ENCODE measurements at regions not wholly inside any gene's neighbourhood (a gene's known extent, or its start where the extent isn't known, plus 50 kb on each side); places are given as distances from the start of the nearest gene placed in this dataset.

DNA sequence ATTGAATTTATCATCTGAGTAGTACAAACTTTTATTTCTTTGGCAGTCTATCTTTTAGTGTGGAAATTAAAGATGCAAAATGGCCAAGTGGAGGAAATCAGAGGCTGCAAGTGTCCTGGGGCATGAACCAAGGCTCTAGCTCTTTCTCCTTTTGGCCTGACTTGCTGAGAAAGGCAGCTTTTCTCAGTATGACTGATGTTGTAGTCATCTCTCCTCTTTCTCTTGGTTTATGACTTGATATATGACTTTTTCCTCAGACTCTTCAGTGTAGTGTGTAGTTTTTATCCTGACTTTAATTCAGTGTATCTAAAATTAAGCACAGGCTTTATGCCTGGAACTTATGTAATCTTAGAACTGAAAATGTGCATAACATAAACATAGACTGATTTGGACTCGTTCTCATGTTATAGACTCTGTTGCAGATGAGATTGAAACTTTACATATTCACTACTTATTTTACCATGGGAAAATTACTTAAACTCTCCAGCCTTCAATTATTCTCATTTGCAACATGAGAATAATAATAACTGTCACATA lies 65.7 kb downstream of the SLITRK5 start:
- Histone ChIP-seq H3K36me3 (no peaks in the 10 kb centered on the region), H3K4me3 (no peak overlapping the region), H3K27me3 (replicated peaks; ENCODE audit: insufficient read depth) (no peaks in the 10 kb centered on the region), H3K4me1 (replicated peaks) (no peaks in the 10 kb centered on the region), H3K9me3 (no peaks in the 10 kb centered on the region), H3K27ac (no peak overlapping the region)
- intact Hi-C loops (cut with DNase I): no loop called here
- WGBS: 48% methylated on average over 1 of the region's 1 CpG
- TF ChIP-seq POLR2AphosphoS5 (IDR thresholded peaks at IDR 0.05) (no peak), POLR2A (IDR thresholded peaks at IDR 0.05) (no peak)
- TF ChIP-seq, protein P1, sequence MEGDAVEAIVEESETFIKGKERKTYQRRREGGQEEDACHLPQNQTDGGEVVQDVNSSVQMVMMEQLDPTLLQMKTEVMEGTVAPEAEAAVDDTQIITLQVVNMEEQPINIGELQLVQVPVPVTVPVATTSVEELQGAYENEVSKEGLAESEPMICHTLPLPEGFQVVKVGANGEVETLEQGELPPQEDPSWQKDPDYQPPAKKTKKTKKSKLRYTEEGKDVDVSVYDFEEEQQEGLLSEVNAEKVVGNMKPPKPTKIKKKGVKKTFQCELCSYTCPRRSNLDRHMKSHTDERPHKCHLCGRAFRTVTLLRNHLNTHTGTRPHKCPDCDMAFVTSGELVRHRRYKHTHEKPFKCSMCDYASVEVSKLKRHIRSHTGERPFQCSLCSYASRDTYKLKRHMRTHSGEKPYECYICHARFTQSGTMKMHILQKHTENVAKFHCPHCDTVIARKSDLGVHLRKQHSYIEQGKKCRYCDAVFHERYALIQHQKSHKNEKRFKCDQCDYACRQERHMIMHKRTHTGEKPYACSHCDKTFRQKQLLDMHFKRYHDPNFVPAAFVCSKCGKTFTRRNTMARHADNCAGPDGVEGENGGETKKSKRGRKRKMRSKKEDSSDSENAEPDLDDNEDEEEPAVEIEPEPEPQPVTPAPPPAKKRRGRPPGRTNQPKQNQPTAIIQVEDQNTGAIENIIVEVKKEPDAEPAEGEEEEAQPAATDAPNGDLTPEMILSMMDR (IDR thresholded peaks at IDR 0.05): no peak
- no peak for DNase-seq (ENCODE audit: low spot score)

DNA sequence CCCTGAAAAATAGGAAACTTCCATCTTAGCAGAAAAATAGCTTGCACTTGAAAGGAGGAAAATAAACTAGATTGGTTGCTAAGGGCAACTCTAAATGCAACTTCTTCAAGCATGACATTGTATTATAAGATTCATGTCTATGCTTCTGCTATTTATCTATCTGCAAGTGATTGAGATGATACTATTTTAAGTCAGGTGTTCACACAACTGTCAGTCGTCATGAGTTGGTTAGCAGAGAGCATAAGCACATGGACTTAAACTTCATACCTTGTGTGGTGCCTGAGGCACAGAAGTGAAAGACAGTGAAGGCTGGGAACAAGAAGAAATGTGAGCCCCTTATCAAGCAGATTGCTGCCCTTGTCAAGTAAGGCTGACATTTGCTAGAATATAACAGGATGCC lies 82.9 kb downstream of the SLITRK5 start:
- intact Hi-C loops (cut with DNase I): no loop called here
- Histone ChIP-seq H3K27ac (no peak overlapping the region), H3K27me3 (replicated peaks; ENCODE audit: insufficient read depth) (no peaks in the 10 kb centered on the region), H3K4me1 (replicated peaks) (no peaks in the 10 kb centered on the region), H3K9me3 (no peaks in the 10 kb centered on the region), H3K36me3 (no peaks in the 10 kb centered on the region), H3K4me3 (no peak overlapping the region)
- DNase-seq (ENCODE audit: low spot score): no peak
- no peak for TF ChIP-seq POLR2AphosphoS5 (IDR thresholded peaks at IDR 0.05)
- TF ChIP-seq, protein P1 (IDR thresholded peaks at IDR 0.05): no peak
- no peak for TF ChIP-seq POLR2A (IDR thresholded peaks at IDR 0.05)
- WGBS: 58% methylated on average over 1 of the region's 1 CpG

DNA sequence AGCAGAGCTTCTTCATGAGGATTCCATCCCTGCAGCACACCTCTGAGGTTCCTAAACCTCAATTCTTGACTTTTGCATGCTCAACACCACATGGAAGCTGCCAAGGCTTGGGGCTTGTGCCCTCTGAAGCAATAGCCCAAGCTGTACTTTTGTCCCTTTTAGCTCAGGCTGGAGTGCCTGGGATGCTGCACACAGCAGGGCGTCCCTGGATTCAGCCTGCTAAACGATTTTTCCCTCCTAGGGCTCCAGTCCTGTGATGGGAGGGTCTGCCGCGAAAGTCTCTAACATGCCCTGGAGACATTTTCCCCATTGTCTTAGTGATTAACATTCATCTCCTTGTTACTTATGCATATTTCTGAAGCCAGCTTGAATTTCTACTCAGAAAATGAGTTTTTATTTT lies 98.3 kb downstream of the SLITRK5 start:
- H3K27me3 ChIP-seq (replicated peaks; ENCODE audit: insufficient read depth): no peaks in the 10 kb centered on the region
- no peak overlapping the region for H3K27ac ChIP-seq
- no peak for TF ChIP-seq POLR2A (IDR thresholded peaks at IDR 0.05)
- TF ChIP-seq POLR2AphosphoS5 (IDR thresholded peaks at IDR 0.05): no peak
- TF ChIP-seq, protein P1 (IDR thresholded peaks at IDR 0.05): no peak
- H3K36me3 ChIP-seq: no peaks in the 10 kb centered on the region
- WGBS: 79% methylated on average over 4 of the region's 4 CpGs
- no peak overlapping the region for H3K4me3 ChIP-seq
- no peaks in the 10 kb centered on the region for H3K4me1 ChIP-seq (replicated peaks)
- DNase-seq (ENCODE audit: low spot score): no peak
- intact Hi-C loops (cut with DNase I): no loop called here
- no peaks in the 10 kb centered on the region for H3K9me3 ChIP-seq

DNA sequence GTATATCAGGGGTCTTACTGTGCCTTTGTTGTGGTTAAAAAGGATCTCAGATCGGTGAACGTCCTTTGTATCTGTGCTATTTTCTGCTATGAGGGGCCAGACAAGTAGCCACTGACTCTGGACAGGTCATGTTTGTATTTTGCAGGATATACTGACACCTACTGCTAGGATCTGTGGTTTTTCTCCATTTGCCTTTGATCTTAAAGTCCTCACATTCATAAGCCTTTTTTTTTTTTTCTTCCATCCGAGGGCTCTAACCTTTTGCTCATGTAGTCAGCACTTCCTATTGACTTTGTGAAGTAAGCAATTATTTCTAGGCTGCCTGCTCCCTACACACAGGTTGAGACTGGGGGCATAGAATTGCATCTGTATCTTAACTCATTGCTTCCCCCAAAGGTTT lies 106.2 kb downstream of the SLITRK5 start:
- 32% methylated on average over 3 of the region's 3 CpGs for WGBS

DNA sequence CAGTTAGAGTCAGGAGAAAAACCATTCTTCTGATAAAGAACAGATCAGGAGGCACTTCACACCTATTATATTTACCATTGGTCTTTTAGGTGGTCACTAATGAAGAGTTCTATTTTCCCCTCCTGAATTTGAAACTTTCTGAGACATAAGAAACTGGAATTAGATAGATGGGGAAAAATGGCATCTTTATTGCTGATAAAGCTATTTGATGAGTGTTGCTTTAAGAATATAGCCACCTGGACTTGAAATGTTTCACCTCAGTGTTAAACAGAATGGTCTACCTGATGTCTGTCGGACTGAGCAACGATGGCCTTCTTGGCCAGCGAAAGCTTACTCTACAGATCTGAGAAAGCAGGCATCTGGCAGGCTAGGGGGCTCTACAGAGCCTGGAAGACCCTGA lies 107.0 kb downstream of the SLITRK5 start:
- TF ChIP-seq POLR2AphosphoS5 (IDR thresholded peaks at IDR 0.05): no peak
- TF ChIP-seq POLR2A (IDR thresholded peaks at IDR 0.05): no peak
- TF ChIP-seq, protein P1 (IDR thresholded peaks at IDR 0.05): no peak
- DNase-seq (ENCODE audit: low spot score): no peak
- intact Hi-C loops (cut with DNase I): no loop called here
- Histone ChIP-seq H3K36me3 (no peaks in the 10 kb centered on the region), H3K9me3 (no peaks in the 10 kb centered on the region), H3K4me3 (no peak overlapping the region), H3K27ac (no peak overlapping the region), H3K27me3 (replicated peaks; ENCODE audit: insufficient read depth) (no peaks in the 10 kb centered on the region), H3K4me1 (replicated peaks) (no peaks in the 10 kb centered on the region)
- 80% methylated on average over 3 of the region's 3 CpGs for WGBS

More for the DNA sequence above, 106.2 kb downstream of the SLITRK5 start:
- Histone ChIP-seq H3K4me3 (no peak overlapping the region), H3K4me1 (replicated peaks) (no peaks in the 10 kb centered on the region), H3K9me3 (no peaks in the 10 kb centered on the region), H3K36me3 (no peaks in the 10 kb centered on the region), H3K27me3 (replicated peaks; ENCODE audit: insufficient read depth) (no peaks in the 10 kb centered on the region), H3K27ac (no peak overlapping the region)
- intact Hi-C loops (cut with DNase I): no loop called here
- DNase-seq (ENCODE audit: low spot score): no peak
- TF ChIP-seq POLR2AphosphoS5 (IDR thresholded peaks at IDR 0.05): no peak
- TF ChIP-seq, protein P1 (IDR thresholded peaks at IDR 0.05): no peak
- TF ChIP-seq POLR2A (IDR thresholded peaks at IDR 0.05): no peak

All from prostate gland (tissue), 2 donors.